GM19025 (cell line): ENCODE measurements at regions not wholly inside any gene's neighbourhood (a gene's known extent, or its start where the extent isn't known, plus 50 kb on each side); places are given as distances from the start of the nearest gene placed in this dataset.

Experiments used
- ATAC-seq: cut with Tn5 transposase; IDR thresholded peaks from one replicate; pipeline ENCODE4 v1.9.1; 2021; ENCODE audit warnings: mild to moderate bottlenecking, low read depth, moderate library complexity; ENCODE audit not compliant: unreplicated experiment

- ATAC-seq, result no peak
Observed at GRCh38 chr3:67737906-67738865, 83.8 kb upstream of the SUCLG2 start.

GRCh38 chr3:67737140-67737539 lies 82.7 kb upstream of the SUCLG2 start:
- ATAC-seq, result no peak

- no peak for ATAC-seq
Observed at GRCh38 chr3:67733269-67733950, 79.0 kb upstream of the SUCLG2 start.

GRCh38 chr3:67724434-67724833 lies 70.0 kb upstream of the SUCLG2 start:
- no peak for ATAC-seq

- no peak for ATAC-seq
Observed at GRCh38 chr3:67723863-67724262, 69.5 kb upstream of the SUCLG2 start.

GRCh38 chr3:67719333-67719732 lies 64.9 kb upstream of the SUCLG2 start:
- ATAC-seq, result no peak

- ATAC-seq, result no peak
Observed at GRCh38 chr3:67715971-67716370, 61.6 kb upstream of the SUCLG2 start.

GRCh38 chr3:67713764-67714469 lies 59.5 kb upstream of the SUCLG2 start:
- ATAC-seq, result no peak

GRCh38 chr3:67712259-67712658 lies 57.8 kb upstream of the SUCLG2 start:
- no peak for ATAC-seq

- ATAC-seq, result no peak
Observed at GRCh38 chr3:67710396-67710795, 56.0 kb upstream of the SUCLG2 start.

GRCh38 chr3:67706934-67707333 lies 52.5 kb upstream of the SUCLG2 start:
- ATAC-seq, result no peak

- no peak for ATAC-seq
Observed at GRCh38 chr3:67704322-67704721, 49.9 kb upstream of the SUCLG2 start.
